T-helper 1 cell (primary cell): ENCODE measurements at regions not wholly inside any gene's neighbourhood (a gene's known extent, or its start where the extent isn't known, plus 50 kb on each side); places are given as distances from the start of the nearest gene placed in this dataset.

Source experiments
- DNase-seq, 5 donors: peaks; one replicate each; pipeline ENCODE4 v3.0.0-alpha.2; 2012 to 2020

DNA sequence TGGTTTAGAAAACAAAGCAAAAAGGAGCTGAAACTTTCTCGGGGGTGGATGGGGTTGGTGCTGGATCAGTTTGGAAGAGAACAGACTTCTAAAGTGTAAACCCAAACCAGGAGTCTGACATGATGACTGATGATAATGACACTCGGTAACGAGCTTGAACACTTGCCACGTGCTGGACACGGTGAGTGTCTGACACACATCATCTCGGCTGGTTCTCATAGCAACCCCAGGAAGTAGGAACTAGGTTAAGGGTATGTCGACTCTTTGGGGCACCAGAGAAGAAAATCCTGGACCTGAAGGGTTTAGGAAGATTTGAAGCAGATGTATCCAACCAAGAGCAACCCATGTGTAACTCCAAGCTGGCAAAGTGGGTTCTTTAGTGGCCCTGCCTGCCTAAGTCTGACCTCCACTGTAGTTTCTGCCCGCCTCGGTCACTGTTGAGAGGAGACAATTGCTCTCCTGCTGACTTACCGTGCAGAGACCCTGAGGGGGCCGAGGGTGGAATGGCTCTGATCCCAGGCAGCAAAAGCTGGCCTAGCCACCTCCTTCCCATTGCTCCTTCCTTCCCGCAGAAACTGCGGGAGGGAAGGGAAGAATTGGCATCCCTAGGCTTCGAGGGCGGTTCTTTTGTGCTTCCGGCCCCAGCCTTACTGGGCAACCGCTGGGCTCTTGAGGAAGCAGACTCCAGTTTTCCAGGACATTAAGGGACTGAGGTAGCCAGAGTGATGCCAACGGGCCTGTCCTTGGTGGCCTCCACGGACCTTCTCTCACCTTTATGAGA, 156.0 kb downstream of the TOMM20 start:
- peak in 1 of 5 donors; percentile 64 for DNase-seq

- DNase-seq: peak in 1 of 5 donors; percentile 38
Observed at GRCh38 chr1:234971586-234972297, 156.9 kb downstream of the TOMM20 start.

- peak in 1 of 5 donors; percentile 50 for DNase-seq
Observed at GRCh38 chr1:234970731-234971476, 157.7 kb downstream of the TOMM20 start.

DNA sequence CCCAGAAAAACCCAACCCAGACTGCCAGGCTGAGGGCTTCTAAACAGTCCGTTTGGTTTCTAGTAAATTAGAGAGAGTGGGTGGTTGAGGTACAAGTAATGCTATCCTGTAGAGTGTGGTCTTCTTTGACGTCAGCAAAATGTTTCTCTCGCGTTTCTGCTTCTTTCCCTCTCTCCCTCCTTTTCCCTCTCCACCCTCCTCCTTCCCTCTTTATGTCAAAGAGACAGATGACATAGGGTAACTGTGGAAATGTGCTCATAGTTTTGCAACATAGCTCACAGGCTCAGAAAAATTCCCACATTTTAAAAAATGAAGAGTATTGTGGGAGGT, 158.3 kb downstream of the TOMM20 start:
- no peak for DNase-seq

GRCh38 chr1:234969581-234970400, 158.8 kb downstream of the TOMM20 start:
- no peak for DNase-seq

- no peak for DNase-seq
Observed at GRCh38 chr1:234969011-234969441, 159.6 kb downstream of the TOMM20 start.

DNA sequence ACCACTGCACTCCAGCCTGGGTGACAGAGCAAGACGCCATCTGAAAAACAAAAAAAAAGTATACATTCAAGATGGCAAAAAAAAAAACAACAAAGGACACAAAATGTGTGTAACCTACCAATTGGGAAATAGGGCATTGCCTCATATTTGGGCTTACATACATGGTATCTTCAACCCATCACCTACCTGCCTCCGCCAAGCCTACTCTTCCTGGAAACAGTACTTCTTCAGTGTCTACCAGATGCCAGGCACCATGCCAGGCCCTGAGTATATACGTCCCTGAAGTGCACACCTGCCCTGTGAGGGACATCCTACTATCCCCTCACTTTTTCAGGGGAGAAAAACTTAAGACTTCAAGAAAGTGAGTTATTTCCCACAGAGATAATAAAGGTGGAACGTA, 160.2 kb downstream of the TOMM20 start:
- DNase-seq: no peak

GRCh38 chr1:234967121-234967520, 161.5 kb downstream of the TOMM20 start:
- DNase-seq: no peak

DNA sequence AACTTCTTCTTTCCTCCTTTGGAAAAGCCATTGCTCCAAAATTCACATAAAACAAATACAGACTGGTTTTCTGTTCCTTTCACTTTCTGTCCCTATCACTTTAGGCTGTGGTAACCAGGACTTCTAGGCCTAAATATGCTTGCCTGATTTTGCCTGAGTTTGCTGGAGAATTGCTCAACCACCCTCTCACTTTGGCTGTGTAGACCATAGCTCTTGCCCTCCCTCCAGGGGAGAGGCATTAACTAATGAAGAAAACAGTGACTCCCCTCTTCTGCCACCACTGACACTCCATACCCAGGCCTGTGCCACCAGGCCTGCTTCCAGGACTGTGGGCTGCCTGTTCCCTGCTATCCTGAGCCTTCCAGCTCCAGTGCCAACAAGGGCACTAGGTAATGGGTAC, 163.5 kb downstream of the TOMM20 start:
- peak in 1 of 5 donors; percentile 25 for DNase-seq

GRCh38 chr1:234963904-234964702, 164.5 kb downstream of the TOMM20 start:
- peak in 1 of 5 donors; percentile 15 for DNase-seq

DNA sequence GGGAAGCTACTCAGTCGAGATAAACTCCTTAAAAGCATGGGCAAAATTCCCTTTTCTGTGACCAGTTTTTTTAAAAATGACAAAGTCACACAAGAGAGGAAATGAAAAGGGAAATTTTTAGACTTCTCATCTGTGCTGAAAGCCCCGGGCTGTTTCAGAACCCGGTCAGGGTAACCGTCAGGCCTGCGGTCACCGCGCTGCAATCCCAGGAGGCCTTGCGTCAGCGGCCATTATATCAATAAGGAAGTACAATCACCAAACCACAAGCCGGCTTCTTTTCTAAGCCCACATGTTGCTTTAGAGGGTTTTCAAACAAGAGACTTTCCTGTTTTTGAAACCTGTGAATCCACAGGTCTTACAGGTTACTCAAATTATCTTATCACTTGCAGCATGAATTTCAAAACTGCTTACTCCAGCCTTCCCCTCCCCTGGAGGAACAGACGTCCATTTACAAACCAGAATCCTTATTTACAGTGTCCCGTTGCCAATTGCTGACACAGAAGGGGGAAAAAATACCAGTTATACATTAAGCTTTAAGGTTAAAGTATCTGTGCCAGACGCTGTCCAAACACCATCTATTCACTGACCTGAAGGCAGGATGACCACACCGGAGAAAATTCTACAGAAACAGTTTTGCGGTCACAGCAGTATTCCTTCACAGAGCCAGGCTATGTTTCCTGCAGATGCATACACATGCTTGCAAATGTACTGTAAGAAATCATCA, 165.3 kb downstream of the TOMM20 start:
- DNase-seq: peak; percentile 68 to 96 (median 78)

- peak in 1 of 5 donors; percentile 59 for DNase-seq
Observed at GRCh38 chr1:234962340-234962989, 166.2 kb downstream of the TOMM20 start.

GRCh38 chr1:234961456-234962339, 166.9 kb downstream of the TOMM20 start:
- peak in 1 of 5 donors; percentile 47 for DNase-seq

GRCh38 chr1:234960722-234961455, 167.7 kb downstream of the TOMM20 start:
- no peak for DNase-seq

- no peak for DNase-seq
Observed at GRCh38 chr1:234958706-234959657, 169.7 kb downstream of the TOMM20 start.

DNA sequence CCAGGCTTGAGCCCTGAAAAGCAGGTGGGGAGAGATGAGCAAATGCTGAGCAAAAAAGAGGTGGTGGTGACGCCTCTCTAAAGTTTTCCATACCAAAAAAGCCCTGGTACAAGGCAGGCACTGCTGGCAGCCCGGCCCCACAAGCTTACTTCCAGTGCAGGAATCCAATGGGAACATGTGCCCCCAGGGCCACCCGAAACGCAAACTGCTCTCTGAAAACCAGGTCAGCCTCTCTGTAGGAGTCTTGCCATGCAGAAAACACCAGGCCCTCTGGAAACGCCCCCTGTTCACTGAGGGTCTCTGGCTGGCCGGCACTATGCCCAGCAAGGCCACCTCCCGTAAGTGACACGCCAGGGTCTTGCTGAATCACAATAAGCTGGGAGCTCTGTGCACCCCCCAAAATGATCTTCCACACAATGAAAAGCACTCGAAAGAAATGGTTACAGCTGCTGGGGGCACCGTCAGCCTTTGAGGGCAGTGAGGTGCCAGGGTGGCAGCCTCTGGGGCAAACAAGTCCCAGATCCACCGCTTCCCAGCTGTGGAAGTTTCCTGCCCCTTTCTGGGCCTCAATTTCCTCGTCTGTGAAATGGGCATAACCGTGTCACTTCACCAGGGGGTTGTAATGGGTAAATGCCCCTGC, 170.5 kb downstream of the TOMM20 start:
- DNase-seq: no peak
